Upper lobe of left lung (tissue), 4 donors: ENCODE measurements at regions not wholly inside any gene's neighbourhood (a gene's known extent, or its start where the extent isn't known, plus 50 kb on each side); places are given as distances from the start of the nearest gene placed in this dataset.

Source experiments
- CTCF ChIP-seq, 6 experiments: fragments of 450-650 bp in 4 of 6; fragments of 200-600 bp in 2 of 6; sonication (generic) in 2 of 6; IDR thresholded peaks; one replicate each; pipeline ENCODE4 v1.5.1; 2016 to 2019; ENCODE audit warnings: antibody characterized with exemption in 6 of 6
- EP300 ChIP-seq, 4 donors: sonication (generic); formaldehyde crosslinking; IDR thresholded peaks; one replicate each; pipeline ENCODE4 v1.5.1; 2017; ENCODE audit warnings: antibody characterized with exemption in 4 of 4, control low read depth in 2 of 4
- POLR2A ChIP-seq, 4 donors: fragments of 450-650 bp; IDR thresholded peaks; one replicate each; pipeline ENCODE4 v1.5.1; 2016 to 2017; ENCODE audit warnings: antibody characterized with exemption in 4 of 4, mild to moderate bottlenecking in 2 of 4
- POLR2AphosphoS5 ChIP-seq, 2 donors: sonication (generic); formaldehyde crosslinking; IDR thresholded peaks; one replicate each; pipeline ENCODE4 v1.5.1; 2017; ENCODE audit warnings: antibody characterized with exemption in 2 of 2

- no peak for TF ChIP-seq CTCF (IDR thresholded peaks at IDR 0.05)
- TF ChIP-seq POLR2AphosphoS5 (IDR thresholded peaks at IDR 0.05) = no peak
- no peak for TF ChIP-seq EP300 (IDR thresholded peaks at IDR 0.05)
- no peak for TF ChIP-seq POLR2A (IDR thresholded peaks at IDR 0.05)
These were observed 127.6 kb upstream of the RET start for GRCh38 chr10:42949287-42949686.
